GM19023 (cell line): ENCODE measurements at regions not wholly inside any gene's neighbourhood (a gene's known extent, or its start where the extent isn't known, plus 50 kb on each side); places are given as distances from the start of the nearest gene placed in this dataset.

ENCODE experiments used
- ATAC-seq: cut with Tn5 transposase; IDR thresholded peaks from one replicate; pipeline ENCODE4 v1.9.1; 2021; ENCODE audit warnings: mild to moderate bottlenecking, moderate library complexity; ENCODE audit not compliant: unreplicated experiment

GRCh38 chr13:22696433-22696832 is 484.3 kb upstream of the SGCG start:
- ATAC-seq: no peak

DNA sequence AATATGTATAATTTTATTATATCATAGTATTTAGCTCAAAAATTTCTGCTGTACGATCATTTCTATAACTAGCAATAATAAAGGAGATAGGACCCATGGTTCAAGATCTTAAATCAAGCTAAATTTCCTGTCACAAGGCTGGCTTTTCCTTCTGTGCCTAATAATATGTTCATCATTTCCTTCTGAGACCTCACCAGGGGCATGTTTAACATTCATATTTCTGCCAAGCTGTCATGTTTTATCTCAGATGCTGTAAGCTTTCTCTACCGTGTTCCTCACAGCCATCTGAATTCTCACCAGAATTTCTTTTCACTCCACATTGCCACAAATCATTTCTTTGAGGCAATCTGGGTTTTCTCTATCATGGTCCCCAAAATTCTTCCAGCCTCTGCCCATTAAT is 482.3 kb upstream of the SGCG start:
- ATAC-seq: no peak

DNA sequence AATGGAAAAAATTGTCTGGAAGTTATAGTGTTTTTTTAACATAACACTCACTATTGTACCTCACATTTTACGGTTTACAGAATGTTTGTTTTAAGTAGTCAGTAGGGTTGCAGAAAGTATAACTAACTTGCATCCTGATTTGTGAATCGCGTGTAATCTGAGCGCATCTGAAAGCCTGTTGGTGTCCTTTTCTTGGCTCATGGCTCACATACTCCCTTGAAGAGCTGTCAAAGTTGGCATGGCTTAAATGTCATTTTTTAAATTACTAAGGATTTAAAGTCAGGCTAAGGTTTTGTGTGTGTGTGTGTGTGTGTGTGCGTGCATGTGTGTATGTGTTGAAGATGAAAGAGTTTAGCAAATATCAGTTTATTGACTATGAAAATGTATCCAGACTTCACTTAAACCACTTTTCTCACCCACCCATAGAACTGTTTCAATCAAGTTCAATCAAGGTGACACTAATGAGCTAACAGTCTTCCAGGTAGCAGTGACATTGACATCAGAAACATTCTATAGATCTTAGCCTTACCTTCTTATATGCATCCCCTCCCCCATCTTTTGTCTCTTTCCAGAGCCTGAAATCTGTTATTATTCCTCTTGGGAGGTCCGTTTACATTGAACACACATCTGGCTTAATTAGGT is 480.4 kb upstream of the SGCG start:
- no peak for ATAC-seq

DNA sequence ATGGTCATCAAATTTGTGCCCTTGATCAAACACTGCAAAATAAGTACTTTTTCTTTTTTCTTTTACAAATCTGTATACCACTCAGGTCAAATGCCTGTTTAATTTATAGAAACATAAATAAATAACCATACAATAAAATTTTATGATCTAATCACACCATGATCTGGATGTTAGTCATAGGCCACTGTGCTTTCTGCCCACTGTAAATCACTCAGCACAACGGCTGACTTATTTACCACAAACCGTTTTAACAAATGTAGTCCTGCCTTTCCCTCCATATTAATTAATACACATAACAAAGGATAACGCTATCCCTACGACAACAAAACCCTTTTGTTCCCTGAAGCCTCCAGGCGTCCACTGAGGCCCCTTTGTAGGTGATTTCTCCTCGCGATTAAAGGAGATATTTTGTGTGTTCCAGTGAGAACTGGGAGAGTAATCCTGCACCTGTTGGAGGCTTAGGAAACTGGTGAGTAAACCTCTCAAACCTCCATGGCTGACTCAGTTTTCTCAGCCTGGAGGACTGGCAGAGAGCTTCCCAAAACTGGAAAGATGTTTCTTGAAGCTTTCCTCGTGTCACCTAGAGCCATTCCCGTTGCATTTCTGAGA is 477.1 kb upstream of the SGCG start:
- no peak for ATAC-seq

DNA sequence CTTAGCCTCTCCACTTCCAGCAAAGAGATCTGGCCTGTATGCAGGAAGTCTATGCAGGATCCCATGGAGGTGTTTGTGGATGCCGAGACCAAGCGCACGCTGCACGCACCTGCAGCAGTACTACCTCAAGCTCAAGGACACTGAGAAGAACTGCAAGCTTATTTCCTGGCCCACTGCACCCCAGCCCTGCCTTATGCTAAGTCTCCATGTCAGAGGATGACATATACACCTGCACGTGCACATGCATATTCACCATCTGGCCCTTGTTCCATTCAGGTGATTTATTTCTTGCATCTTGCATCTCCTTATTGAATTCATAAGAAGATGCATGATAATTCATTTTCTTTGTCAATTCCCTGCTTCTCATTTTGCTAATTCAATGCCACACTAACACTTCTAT is 472.8 kb upstream of the SGCG start:
- no peak for ATAC-seq

DNA sequence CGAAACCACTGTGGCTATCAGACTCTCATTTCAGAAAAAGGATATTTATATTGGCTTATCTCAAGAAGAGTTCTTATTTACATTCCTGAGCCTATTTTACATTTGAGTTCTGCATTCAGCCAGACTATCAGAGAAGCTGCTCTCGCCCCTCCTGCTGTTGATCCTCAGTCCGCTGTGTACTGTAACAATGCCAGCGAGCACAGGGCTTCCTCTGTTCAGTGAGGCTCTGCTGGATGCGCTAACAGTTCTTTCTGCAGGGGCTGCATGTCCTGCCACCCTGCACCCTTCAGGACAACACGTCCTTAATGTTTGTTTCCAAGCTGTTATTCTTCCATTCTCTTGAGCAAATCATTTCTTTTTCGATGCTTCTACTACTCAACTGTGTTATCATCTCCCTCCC is 463.7 kb upstream of the SGCG start:
- ATAC-seq: no peak

DNA sequence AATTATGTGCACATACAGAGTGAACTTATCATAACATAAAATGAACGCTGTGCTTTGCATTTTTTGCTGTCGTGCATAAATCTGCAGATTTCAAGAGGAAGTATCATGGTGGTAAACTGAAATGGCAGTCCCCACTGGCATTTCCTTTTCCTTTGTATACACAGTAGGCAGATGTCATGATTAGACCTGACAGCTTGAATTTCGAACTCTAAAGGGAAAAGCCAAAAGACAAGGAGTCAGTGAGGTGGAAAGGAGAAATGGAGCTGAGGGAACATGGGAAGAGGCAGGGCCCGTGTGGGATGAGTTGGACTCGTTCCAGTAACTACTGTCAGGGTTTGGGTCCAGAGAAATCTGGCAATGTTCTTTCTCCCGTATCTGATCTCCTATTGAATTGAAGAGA is 454.1 kb upstream of the SGCG start:
- no peak for ATAC-seq

- ATAC-seq: no peak
Observed at GRCh38 chr13:22735011-22735995, 445.5 kb upstream of the SGCG start.

GRCh38 chr13:22736084-22736767 is 444.6 kb upstream of the SGCG start:
- ATAC-seq: no peak

- ATAC-seq: no peak
Observed at GRCh38 chr13:22736768-22737092, 444.0 kb upstream of the SGCG start.

DNA sequence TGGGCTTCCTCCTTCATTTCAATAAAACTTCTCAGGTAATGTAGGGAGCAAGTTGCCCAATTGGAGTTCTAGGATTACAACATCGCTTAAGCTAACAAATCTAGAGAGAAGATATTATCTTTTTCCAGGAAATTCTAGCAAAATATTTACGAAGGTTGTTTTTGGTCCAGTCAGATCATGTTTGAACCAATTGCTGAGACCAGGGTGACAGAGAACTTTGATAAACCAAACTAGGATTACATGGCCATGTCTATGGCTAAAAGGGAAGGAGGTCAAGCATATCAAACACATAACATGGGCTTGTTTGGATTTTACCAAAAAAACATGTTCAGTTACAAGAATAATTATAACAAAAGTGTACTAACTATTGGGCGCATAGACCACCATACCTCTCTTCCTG is 442.4 kb upstream of the SGCG start:
- no peak for ATAC-seq

DNA sequence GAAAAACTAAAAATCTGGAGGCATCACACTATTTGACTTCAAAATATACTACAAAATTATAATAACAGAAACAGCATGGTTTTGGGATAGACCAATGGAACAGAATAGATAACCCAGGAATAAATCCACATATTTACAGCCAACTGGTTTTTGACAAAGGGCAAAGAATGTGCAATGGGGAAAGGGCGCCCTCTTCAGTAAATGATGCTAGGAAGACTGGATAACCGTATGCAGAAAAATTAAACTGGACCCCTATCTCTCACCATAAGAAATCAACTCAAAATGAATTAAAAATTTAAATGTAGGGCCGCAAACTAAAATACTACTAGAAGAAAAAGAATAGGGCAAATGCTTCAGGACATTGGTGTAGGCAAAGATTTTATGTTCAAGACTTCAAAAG is 440.5 kb upstream of the SGCG start:
- ATAC-seq: no peak

GRCh38 chr13:22744688-22745452 is 435.9 kb upstream of the SGCG start:
- no peak for ATAC-seq

DNA sequence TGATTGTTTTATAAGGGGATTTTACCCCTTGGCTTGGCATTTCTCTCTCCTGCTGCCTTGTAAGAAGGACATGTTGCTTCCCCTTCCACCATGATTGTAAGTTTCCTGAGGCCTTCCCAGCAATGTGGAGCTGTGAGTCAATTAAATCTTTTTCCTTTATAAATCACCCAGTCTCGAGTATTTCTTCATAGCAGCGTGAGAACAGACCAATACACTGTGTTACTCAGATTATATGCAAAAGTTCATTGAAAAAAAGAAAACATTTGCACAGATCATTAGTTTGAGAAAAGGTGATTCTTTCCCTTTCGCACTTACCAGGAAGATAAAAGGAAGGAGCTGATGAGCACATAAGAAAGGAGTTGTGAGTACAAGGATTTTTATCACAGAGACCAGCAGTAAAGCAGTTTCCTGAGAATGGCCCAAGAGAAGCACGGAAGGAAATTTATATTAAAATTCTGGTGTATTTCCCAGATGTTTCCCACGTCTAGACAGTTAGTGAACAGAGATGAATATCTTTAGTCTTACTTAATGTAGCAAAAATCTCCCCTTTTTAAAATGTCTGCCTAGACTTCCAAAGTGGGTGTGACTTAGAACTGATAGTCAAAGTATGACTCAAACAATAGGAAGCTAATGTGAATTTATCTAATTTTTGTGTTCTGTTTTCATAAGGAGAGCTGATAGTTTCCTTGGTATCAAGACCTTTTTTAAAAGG is 431.8 kb upstream of the SGCG start:
- no peak for ATAC-seq

- ATAC-seq: no peak
Observed at GRCh38 chr13:22749626-22750025, 431.2 kb upstream of the SGCG start.

- no peak for ATAC-seq
Observed at GRCh38 chr13:22757530-22758120, 423.2 kb upstream of the SGCG start.

DNA sequence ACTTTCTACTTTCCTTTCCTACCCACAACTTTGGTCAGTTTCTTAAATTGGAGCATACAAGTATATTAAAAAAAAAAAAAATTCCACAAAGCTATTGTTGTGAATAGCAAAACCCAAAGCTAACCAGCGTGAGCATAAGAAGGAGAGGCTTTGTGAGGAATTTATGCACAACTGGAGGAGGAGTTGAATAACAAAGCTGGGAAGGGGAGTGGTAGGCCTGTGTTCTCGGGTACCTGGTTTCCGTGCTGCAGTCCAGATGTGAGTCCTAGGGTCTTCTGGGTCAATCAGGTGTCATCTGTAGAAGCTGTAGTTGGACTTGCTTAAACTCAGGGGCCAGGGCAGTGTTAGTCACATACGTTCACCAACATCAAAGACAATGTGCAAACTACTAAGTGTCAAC is 422.5 kb upstream of the SGCG start:
- ATAC-seq: no peak

DNA sequence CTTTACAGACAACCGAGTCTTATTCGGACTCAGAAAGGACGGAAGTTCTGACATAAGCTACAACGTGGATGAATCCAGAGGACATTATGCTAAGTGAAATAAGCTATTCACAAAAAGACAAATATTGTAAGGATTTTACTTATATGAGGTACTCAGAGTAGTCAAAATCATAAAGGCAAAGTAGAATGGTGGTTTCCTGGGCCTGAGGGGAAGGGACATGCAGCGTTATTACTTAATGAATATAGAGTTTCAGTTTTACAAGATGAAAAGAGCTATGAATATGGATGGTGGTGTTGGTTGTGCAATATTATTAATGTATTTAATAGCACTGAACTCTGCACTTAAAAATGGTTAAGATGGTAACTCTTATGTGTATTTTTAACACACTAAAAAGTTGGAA is 419.1 kb upstream of the SGCG start:
- ATAC-seq: no peak

DNA sequence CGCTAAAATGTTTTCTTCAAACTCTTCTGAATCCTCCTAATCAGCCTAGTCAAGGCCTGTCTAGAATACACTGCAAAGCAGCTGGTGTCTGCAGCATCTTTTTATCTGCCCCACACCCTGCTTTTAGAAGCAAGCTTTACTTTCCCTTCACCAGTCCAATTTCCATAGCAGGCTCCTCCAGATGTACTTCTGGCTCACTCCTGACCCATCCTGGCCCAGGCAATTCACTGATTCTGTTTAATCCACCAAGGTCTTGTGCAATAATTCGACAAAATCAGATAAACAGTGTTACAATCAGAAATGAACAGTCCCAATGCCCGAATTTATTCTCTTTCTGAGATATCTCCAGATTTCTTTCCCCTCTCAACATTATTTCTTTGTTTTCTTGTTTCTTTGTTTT is 415.2 kb upstream of the SGCG start:
- ATAC-seq: no peak

DNA sequence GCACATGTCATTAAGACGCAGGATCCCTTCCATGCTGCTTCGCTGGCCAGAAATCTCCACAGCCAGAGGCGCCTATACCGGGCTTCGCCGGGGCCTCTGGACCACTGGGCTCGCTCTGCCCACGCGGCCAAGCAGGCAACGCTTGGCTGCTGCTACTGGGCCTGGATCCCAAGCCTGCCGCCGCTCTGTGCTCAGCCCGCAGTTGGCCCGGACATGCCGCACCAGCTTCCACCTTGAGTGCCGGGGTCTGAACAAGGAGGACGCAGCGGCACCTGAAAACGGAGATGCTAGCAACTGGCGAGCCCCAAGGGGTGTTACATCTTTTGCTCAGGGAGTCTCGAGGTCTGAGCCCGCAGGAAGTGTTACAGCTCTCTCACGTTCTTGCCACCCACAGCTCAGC is 409.9 kb upstream of the SGCG start:
- ATAC-seq: no peak
